ENCODE measurements at regions not wholly inside any gene's neighbourhood (a gene's known extent, or its start where the extent isn't known, plus 50 kb on each side); places are given as distances from the start of the nearest gene placed in this dataset.

GRCh38 chr3:72116226-72116625, 331.3 kb upstream of the PROK2 start:
- TF ChIP-seq CTCF (IDR thresholded peaks at IDR 0.05) (no peak), POLR2A (IDR thresholded peaks at IDR 0.05) (no peak)
